ENCODE measurements at regions not wholly inside any gene's neighbourhood (a gene's known extent, or its start where the extent isn't known, plus 50 kb on each side); places are given as distances from the start of the nearest gene placed in this dataset.
"Not testable (repeated sequence)": the region's sequence is repeated elsewhere in the genome, so short reads cannot be mapped to it uniquely, and the experiment has no call there.

GRCh38 chr21:36602735-36603134 lies 96.2 kb upstream of the SIM2 start:
- DNase-seq = no peak

GRCh38 chr21:36603221-36603620 lies 95.7 kb upstream of the SIM2 start:
- DNase-seq = no peak

GRCh38 chr21:36605426-36605825 lies 93.5 kb upstream of the SIM2 start:
- no peak for DNase-seq

- no peak for DNase-seq
Measured at GRCh38 chr21:36606287-36606982, 92.5 kb upstream of the SIM2 start.

- no peak for DNase-seq
Measured at GRCh38 chr21:36606983-36607325, 92.0 kb upstream of the SIM2 start.

- DNase-seq = no peak
Measured at GRCh38 chr21:36608041-36608896, 90.6 kb upstream of the SIM2 start.

GRCh38 chr21:36608897-36609225 lies 90.1 kb upstream of the SIM2 start:
- DNase-seq = no peak

- DNase-seq = no peak
Measured at GRCh38 chr21:36609654-36610053, 89.3 kb upstream of the SIM2 start.

GRCh38 chr21:36610201-36610600 lies 88.7 kb upstream of the SIM2 start:
- no peak for DNase-seq

- no peak for DNase-seq
Measured at GRCh38 chr21:36610935-36611334, 88.0 kb upstream of the SIM2 start.

GRCh38 chr21:36611379-36611778 lies 87.5 kb upstream of the SIM2 start:
- no peak for DNase-seq

GRCh38 chr21:36613059-36613458 lies 85.9 kb upstream of the SIM2 start:
- DNase-seq = no peak

GRCh38 chr21:36613554-36613953 lies 85.4 kb upstream of the SIM2 start:
- no peak for DNase-seq

GRCh38 chr21:36615274-36615964 lies 83.5 kb upstream of the SIM2 start:
- DNase-seq = no peak

GRCh38 chr21:36616773-36617172 lies 82.1 kb upstream of the SIM2 start:
- DNase-seq = not testable (repeated sequence)

- DNase-seq = not testable (repeated sequence)
Measured at GRCh38 chr21:36621794-36622193, 77.1 kb upstream of the SIM2 start.

GRCh38 chr21:36624105-36624504 lies 74.8 kb upstream of the SIM2 start:
- DNase-seq = no peak

- no peak for DNase-seq
Measured at GRCh38 chr21:36626791-36627190, 72.1 kb upstream of the SIM2 start.

- DNase-seq = no peak
Measured at GRCh38 chr21:36627242-36627641, 71.7 kb upstream of the SIM2 start.

- no peak for DNase-seq
Measured at GRCh38 chr21:36628106-36628505, 70.8 kb upstream of the SIM2 start.

- no peak for DNase-seq
Measured at GRCh38 chr21:36628761-36629460, 70.0 kb upstream of the SIM2 start.

- peak; percentile 13 for DNase-seq
Measured at GRCh38 chr21:36630485-36631206, 68.3 kb upstream of the SIM2 start.

GRCh38 chr21:36636016-36636415 lies 62.9 kb upstream of the SIM2 start:
- DNase-seq = no peak

Data from activated effector memory CD4-positive, alpha-beta T cell treated with Interleukin-2 at 50 U/mL for 16 hours (primary cell).